HepG2 (cell line): ENCODE measurements at regions not wholly inside any gene's neighbourhood (a gene's known extent, or its start where the extent isn't known, plus 50 kb on each side); places are given as distances from the start of the nearest gene placed in this dataset.

Source experiments
- ATAC-seq: fragments of 200-7000 bp; cut with Tn5 transposase; 3 replicates; pipeline ENCODE4 v1.9.1; 2020; ENCODE audit warnings: mild to moderate bottlenecking, moderate library complexity
- BruUV-seq: library from RNA; stranded (reverse); fragments of 400-500 nt; replicated peaks from 2 replicates; lab custom pipeline; 2021; lab: Mats Ljungman, UMichigan
- CTCF ChIA-PET: fragments of 300-600 bp; formaldehyde crosslinking; extraction: SDS; loops from one replicate; lab custom pipeline; 2021; ENCODE audit warnings: low total read pairs, inconsistent platforms, low intra/inter-chr PET ratio; lab: Yijun Ruan, JAX
- POLR2A ChIA-PET: fragments of 350-600 bp; sonication (Branson Sonifier 250); formaldehyde crosslinking; loops from one replicate; lab custom pipeline; 2020; ENCODE audit warnings: antibody characterized with exemption, inconsistent platforms; lab: Yijun Ruan, JAX
- DNase-seq: peaks from one replicate; pipeline ENCODE4 v3.0.0-alpha.2; 2015; ENCODE audit warnings: low spot score
- FAIRE-seq: peaks from 3 replicates; lab custom pipeline; 2011; peaks lifted over from hg19 to GRCh38; lab: Jason Lieb, UNC
- H2AFZ ChIP-seq: one replicate; pipeline ENCODE4 v1.6.1; 2011; ENCODE audit warnings: low read length, inconsistent platforms
- H3K27ac ChIP-seq: fragments of 300-600 bp; 3 replicates; pipeline ENCODE4 v1.8.0; 2011; ENCODE audit warnings: mixed run types, mild to moderate bottlenecking, mixed read lengths, low read length, inconsistent platforms; ENCODE audit not compliant: insufficient read depth; ENCODE audit errors: extremely low read length
- H3K27me3 ChIP-seq, 2 experiments: fragments of 200-600 bp in 1 of 2; 2 replicates in 1 of 2; 3 replicates in 1 of 2; pipeline versions ENCODE4 v1.6.0 to v1.8.0; 2011; ENCODE audit warnings: low read length in 2 of 2, mild to moderate bottlenecking in 2 of 2, moderate library complexity in 2 of 2, inconsistent platforms in 1 of 2; ENCODE audit not compliant: insufficient read depth in 2 of 2, control insufficient read depth in 1 of 2
- H3K36me3 ChIP-seq, 2 experiments: fragments of 200-600 bp in 1 of 2; replicated peaks in 1 of 2; 2 replicates in 1 of 2; 3 replicates in 1 of 2; pipeline versions ENCODE4 v1.5.1 to v1.8.0; 2011; ENCODE audit warnings: low read length in 2 of 2, inconsistent platforms in 1 of 2; ENCODE audit not compliant: insufficient read depth in 2 of 2, control insufficient read depth in 1 of 2
- H3K4me1 ChIP-seq: 2 replicates; pipeline ENCODE4 v1.5.1; 2012; ENCODE audit warnings: low read length, inconsistent platforms; ENCODE audit not compliant: insufficient read depth
- H3K4me2 ChIP-seq: 2 replicates; pipeline ENCODE4 v1.6.0; 2011; ENCODE audit warnings: low read depth, low read length, inconsistent platforms
- H3K4me3 ChIP-seq, 3 experiments: fragments of 200-600 bp in 1 of 3; sonication (generic), shearing (Covaris generic) in 1 of 3; replicated peaks in 1 of 3; 2 replicates each; pipeline ENCODE4 v1.5.1; 2011 to 2016; ENCODE audit warnings: low read length in 3 of 3, inconsistent platforms in 2 of 3, low read depth in 2 of 3, mild to moderate bottlenecking in 2 of 3, control low read depth in 1 of 3, mixed read lengths in 1 of 3; ENCODE audit not compliant: insufficient read depth in 1 of 3
- H3K79me2 ChIP-seq: one replicate; pipeline ENCODE4 v1.6.1; 2011; ENCODE audit warnings: low read length, inconsistent platforms; ENCODE audit not compliant: insufficient read depth
- H3K9ac ChIP-seq: 2 replicates; pipeline ENCODE4 v1.6.0; 2011; ENCODE audit warnings: mild to moderate bottlenecking, low read depth, low read length, inconsistent platforms; ENCODE audit not compliant: insufficient read depth
- H3K9me3 ChIP-seq: 2 replicates; pipeline ENCODE4 v1.5.1; 2012; ENCODE audit warnings: mild to moderate bottlenecking, low read length
- H4K20me1 ChIP-seq: 2 replicates; pipeline ENCODE4 v1.6.0; 2011; ENCODE audit warnings: inconsistent platforms, mild to moderate bottlenecking, low read length, moderate library complexity; ENCODE audit not compliant: insufficient read depth
- FOXP4 ChIP-seq: sonication (generic); formaldehyde crosslinking; IDR thresholded peaks from 2 replicates; pipeline ENCODE4 v1.4.0; 2020; ENCODE audit warnings: missing genetic modification reagents
- GATAD2A ChIP-seq: IDR thresholded peaks from 2 replicates; pipeline ENCODE4 v1.6.1; 2016
- HNF4G ChIP-seq, 2 experiments: sonication (generic) in 1 of 2; formaldehyde crosslinking in 1 of 2; IDR thresholded peaks; 2 replicates each; pipeline versions ENCODE4 v1.4.0 to v1.6.1; 2011 to 2020; ENCODE audit warnings: borderline replicate concordance in 2 of 2, low read depth in 2 of 2, mild to moderate bottlenecking in 2 of 2, low read length in 1 of 2, missing genetic modification reagents in 1 of 2, moderate library complexity in 1 of 2
- HNRNPK ChIP-seq: fragments of 200-400 bp; formaldehyde crosslinking; IDR thresholded peaks from 2 replicates; pipeline ENCODE4 v1.6.1; 2018; ENCODE audit warnings: low read length, low read depth, moderate library complexity, mild to moderate bottlenecking; ENCODE audit not compliant: poor library complexity, severe bottlenecking
- JUND ChIP-seq: sonication (generic); formaldehyde crosslinking; IDR thresholded peaks from 2 replicates; pipeline ENCODE4 v1.8.0; 2022; ENCODE audit warnings: mild to moderate bottlenecking, missing genetic modification reagents
- MAX ChIP-seq: IDR thresholded peaks from 2 replicates; pipeline ENCODE4 v1.6.1; 2012; ENCODE audit warnings: inconsistent platforms
- NR2F6 ChIP-seq, 2 experiments: IDR thresholded peaks; 2 replicates each; pipeline ENCODE4 v1.6.1; 2016; ENCODE audit warnings: antibody characterized with exemption in 1 of 2, mild to moderate bottlenecking in 1 of 2
- SP1 ChIP-seq, 2 experiments: fragments of 450-650 bp in 1 of 2; sonication (generic) in 1 of 2; formaldehyde crosslinking in 1 of 2; IDR thresholded peaks; 2 replicates each; pipeline versions ENCODE4 v1.4.0 to v1.6.1; 2016 to 2020; ENCODE audit warnings: missing genetic modification reagents in 1 of 2
- SP5 ChIP-seq: IDR thresholded peaks from 2 replicates; pipeline ENCODE4 v1.6.1; 2016; ENCODE audit warnings: low read depth, borderline replicate concordance
- TFDP2 ChIP-seq: sonication (generic); formaldehyde crosslinking; IDR thresholded peaks from 2 replicates; pipeline ENCODE4 v1.4.0; 2020; ENCODE audit warnings: missing genetic modification reagents
- TRIM24 ChIP-seq: sonication (generic); formaldehyde crosslinking; IDR thresholded peaks from 2 replicates; pipeline ENCODE4 v1.8.0; 2022; ENCODE audit warnings: mild to moderate bottlenecking, missing genetic modification reagents
- ZEB1 ChIP-seq: IDR thresholded peaks from 2 replicates; pipeline ENCODE4 v1.6.1; 2012; ENCODE audit warnings: mild to moderate bottlenecking, low read depth, inconsistent platforms; ENCODE audit not compliant: insufficient replicate concordance
- ZNF30 ChIP-seq: sonication (generic); formaldehyde crosslinking; IDR thresholded peaks from 2 replicates; pipeline ENCODE4 v1.5.0; 2020; ENCODE audit warnings: mild to moderate bottlenecking, missing genetic modification reagents
- ZNF367 ChIP-seq: sonication (generic); formaldehyde crosslinking; IDR thresholded peaks from 2 replicates; pipeline ENCODE4 v1.4.0; 2020; ENCODE audit warnings: missing genetic modification reagents, borderline replicate concordance
- WGBS: methylation state at CpG from one replicate; pipeline ENCODE4 v1.1.6; 2017; ENCODE audit warnings: low lambda C conversion rate; 5-methylcytosine and 5-hydroxymethylcytosine counted together
- in situ Hi-C: cut with HindIII; loops from 2 replicates; pipeline ENCODE4 v1.10.0; 2017; ENCODE audit warnings: low pct_unique_long_range_greater_than_20kb; ENCODE audit not compliant: extremely low pct_ligation_motif_present
- intact Hi-C: fragments of 100-400 bp; cut with micrococcal nuclease; formaldehyde crosslinking; loops from one replicate; pipeline ENCODE4 v1.10.0; 2022; ENCODE audit not compliant: unreplicated experiment
- TF ChIP-seq, protein P1 (sequence below): sonication (generic); formaldehyde crosslinking; IDR thresholded peaks from 2 replicates; pipeline ENCODE4 v1.4.0; 2020; ENCODE audit warnings: mild to moderate bottlenecking, missing genetic modification reagents
- TF ChIP-seq, protein P2 (sequence below): sonication (generic); formaldehyde crosslinking; IDR thresholded peaks from 2 replicates; pipeline ENCODE4 v1.8.0; 2022; ENCODE audit warnings: missing genetic modification reagents, mild to moderate bottlenecking, borderline replicate concordance
- TF ChIP-seq, protein P3 (sequence below): sonication (generic); formaldehyde crosslinking; IDR thresholded peaks from 2 replicates; pipeline ENCODE4 v1.8.0; 2022; ENCODE audit warnings: mild to moderate bottlenecking, missing genetic modification reagents, borderline replicate concordance

DNA sequence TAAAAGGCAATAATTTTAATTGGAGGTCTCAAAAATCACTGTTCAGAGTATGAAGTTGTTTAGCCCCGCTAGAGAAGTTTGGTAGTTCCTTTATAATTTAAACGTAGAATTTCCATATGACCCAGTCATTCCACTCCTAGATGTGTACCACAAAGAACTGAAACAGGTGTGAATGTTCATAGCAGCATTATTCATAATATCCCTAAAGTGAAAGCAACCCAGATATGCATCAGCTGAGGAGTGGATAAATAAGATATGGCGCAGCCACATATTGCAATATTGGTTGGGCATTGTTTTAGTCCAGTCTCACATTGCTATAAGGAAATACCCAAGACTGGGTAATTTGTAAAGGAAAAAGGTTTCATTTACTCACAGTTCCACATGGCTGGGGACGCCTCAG is 976.2 kb downstream of the NLGN4Y start:
- intact Hi-C loops (no loop called here), in situ Hi-C loops (no loop called here)
- H3K79me2 ChIP-seq, result no peaks in the 10 kb centered on the region
- no peaks in the 10 kb centered on the region for H3K9me3 ChIP-seq
- FAIRE-seq (no peak), ATAC-seq (no peak), DNase-seq (no peak)
- no peaks in the 10 kb centered on the region for H3K4me1 ChIP-seq
- no peak overlapping the region for H3K4me3 ChIP-seq
- H3K9ac ChIP-seq, result no peak overlapping the region
- H3K4me2 ChIP-seq, result no peak overlapping the region
- CTCF ChIA-PET, result no interaction called here
- no peaks in the 10 kb centered on the region for H3K36me3 ChIP-seq
- BruUV-seq, result no TSS peak
- no peak overlapping the region for H3K27ac ChIP-seq
- no peak overlapping the region for H2AFZ ChIP-seq
- H4K20me1 ChIP-seq, result no peaks in the 10 kb centered on the region
- TF ChIP-seq TFDP2 (no peak), FOXP4 (no peak), JUND (CRISPR knock-in tag) (no peak), HNRNPK (no peak), SP5 (no peak), ZNF30 (CRISPR knock-in tag) (no peak), TRIM24 (no peak), HNF4G (IDR thresholded peaks at IDR 0.05; ENCODE audit: borderline replicate concordance, low read depth, low read length) (no peak), HNF4G (CRISPR knock-in tag; IDR thresholded peaks at IDR 0.05; ENCODE audit: borderline replicate concordance, low read depth) (no peak), SP1 (IDR thresholded peaks at IDR 0.05) (no peak), SP1 (CRISPR knock-in tag; IDR thresholded peaks at IDR 0.05) (no peak), MAX (no peak), NR2F6 (IDR thresholded peaks at IDR 0.05) (no peak), NR2F6 (CRISPR knock-in tag; IDR thresholded peaks at IDR 0.05) (no peak), GATAD2A (CRISPR knock-in tag) (no peak), ZEB1 (no peak), ZNF367 (CRISPR knock-in tag) (no peak)
- TF ChIP-seq, protein P1, sequence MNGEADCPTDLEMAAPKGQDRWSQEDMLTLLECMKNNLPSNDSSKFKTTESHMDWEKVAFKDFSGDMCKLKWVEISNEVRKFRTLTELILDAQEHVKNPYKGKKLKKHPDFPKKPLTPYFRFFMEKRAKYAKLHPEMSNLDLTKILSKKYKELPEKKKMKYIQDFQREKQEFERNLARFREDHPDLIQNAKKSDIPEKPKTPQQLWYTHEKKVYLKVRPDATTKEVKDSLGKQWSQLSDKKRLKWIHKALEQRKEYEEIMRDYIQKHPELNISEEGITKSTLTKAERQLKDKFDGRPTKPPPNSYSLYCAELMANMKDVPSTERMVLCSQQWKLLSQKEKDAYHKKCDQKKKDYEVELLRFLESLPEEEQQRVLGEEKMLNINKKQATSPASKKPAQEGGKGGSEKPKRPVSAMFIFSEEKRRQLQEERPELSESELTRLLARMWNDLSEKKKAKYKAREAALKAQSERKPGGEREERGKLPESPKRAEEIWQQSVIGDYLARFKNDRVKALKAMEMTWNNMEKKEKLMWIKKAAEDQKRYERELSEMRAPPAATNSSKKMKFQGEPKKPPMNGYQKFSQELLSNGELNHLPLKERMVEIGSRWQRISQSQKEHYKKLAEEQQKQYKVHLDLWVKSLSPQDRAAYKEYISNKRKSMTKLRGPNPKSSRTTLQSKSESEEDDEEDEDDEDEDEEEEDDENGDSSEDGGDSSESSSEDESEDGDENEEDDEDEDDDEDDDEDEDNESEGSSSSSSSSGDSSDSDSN (CRISPR knock-in tag), result no peak
- TF ChIP-seq, protein P2, sequence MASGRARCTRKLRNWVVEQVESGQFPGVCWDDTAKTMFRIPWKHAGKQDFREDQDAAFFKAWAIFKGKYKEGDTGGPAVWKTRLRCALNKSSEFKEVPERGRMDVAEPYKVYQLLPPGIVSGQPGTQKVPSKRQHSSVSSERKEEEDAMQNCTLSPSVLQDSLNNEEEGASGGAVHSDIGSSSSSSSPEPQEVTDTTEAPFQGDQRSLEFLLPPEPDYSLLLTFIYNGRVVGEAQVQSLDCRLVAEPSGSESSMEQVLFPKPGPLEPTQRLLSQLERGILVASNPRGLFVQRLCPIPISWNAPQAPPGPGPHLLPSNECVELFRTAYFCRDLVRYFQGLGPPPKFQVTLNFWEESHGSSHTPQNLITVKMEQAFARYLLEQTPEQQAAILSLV (CRISPR knock-in tag), result no peak
- TF ChIP-seq, protein P3, sequence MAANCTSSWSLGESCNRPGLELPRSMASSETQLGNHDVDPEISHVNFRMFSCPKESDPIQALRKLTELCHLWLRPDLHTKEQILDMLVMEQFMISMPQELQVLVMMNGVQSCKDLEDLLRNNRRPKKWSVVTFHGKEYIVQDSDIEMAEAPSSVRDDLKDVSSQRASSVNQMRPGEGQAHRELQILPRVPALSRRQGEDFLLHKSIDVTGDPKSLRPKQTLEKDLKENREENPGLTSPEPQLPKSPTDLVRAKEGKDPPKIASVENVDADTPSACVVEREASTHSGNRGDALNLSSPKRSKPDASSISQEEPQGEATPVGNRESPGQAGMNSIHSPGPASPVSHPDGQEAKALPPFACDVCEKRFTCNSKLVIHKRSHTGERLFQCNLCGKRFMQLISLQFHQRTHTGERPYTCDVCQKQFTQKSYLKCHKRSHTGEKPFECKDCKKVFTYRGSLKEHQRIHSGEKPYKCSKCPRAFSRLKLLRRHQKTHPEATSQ (CRISPR knock-in tag), result no peak
- POLR2A ChIA-PET, result no interaction called here
- H3K27me3 ChIP-seq, result no peaks in the 10 kb centered on the region
- WGBS, result 6% methylated on average over 4 of the region's 4 CpGs
